HCT116 (cell line): ENCODE measurements at regions not wholly inside any gene's neighbourhood (a gene's known extent, or its start where the extent isn't known, plus 50 kb on each side); places are given as distances from the start of the nearest gene placed in this dataset.

Experiments
- ATAC-seq: fragments of 200-7000 bp; cut with Tn5 transposase; 2 replicates; pipeline ENCODE4 v1.9.1; 2020; ENCODE audit warnings: mild to moderate bottlenecking, moderate library complexity
- BruUV-seq: library from RNA; stranded (reverse); fragments of 400-500 nt; replicated peaks from 2 replicates; lab custom pipeline; 2021; lab: Mats Ljungman, UMichigan
- CTCF ChIA-PET: fragments of 300-600 bp; sonication (Branson Sonifier 250); formaldehyde crosslinking; loops from one replicate; lab custom pipeline; 2021; ENCODE audit warnings: antibody characterized with exemption; lab: Charles Lee
- POLR2A ChIA-PET: fragments of 300-600, 350-600 bp; sonication (Branson Sonifier 250); formaldehyde crosslinking; loops from one replicate; lab custom pipeline; 2021; ENCODE audit warnings: antibody characterized with exemption; lab: Charles Lee
- RAD21 ChIA-PET, 2 experiments: fragments of 300-600 bp; sonication (Branson Sonifier 250); formaldehyde crosslinking; loops; one replicate each; lab custom pipeline; 2023; ENCODE audit warnings: low total read pairs in 2 of 2; ENCODE audit not compliant: uncharacterized antibody in 2 of 2, unreplicated experiment in 2 of 2, low non-redundant PET in 1 of 2; lab: Charles Lee
- DNase-seq: peaks from one replicate; pipeline ENCODE4 v3.0.0-alpha.2; 2010; ENCODE audit warnings: low read depth, low spot score
- H2AFZ ChIP-seq: fragments of 200-600 bp; shearing (Covaris generic), sonication (generic); 2 replicates; pipeline ENCODE4 v1.6.1; 2017; ENCODE audit warnings: low read depth, mixed run types, mixed read lengths, antibody characterized with exemption, low read length; ENCODE audit not compliant: poor library complexity, severe bottlenecking
- H3K27ac ChIP-seq: 2 replicates; pipeline ENCODE4 v1.5.1; 2012; ENCODE audit warnings: low read depth, low read length
- H3K27me3 ChIP-seq: fragments of 200-600 bp; sonication (generic); 2 replicates; pipeline ENCODE4 v1.6.1; 2016; ENCODE audit warnings: mixed run types, low read length, mixed read lengths; ENCODE audit not compliant: insufficient read depth
- H3K36me3 ChIP-seq, 2 experiments: fragments of 200-500 bp in 1 of 2; fragments of 200-600 bp in 1 of 2; sonication (Bioruptor generic) in 1 of 2; sonication (generic) in 1 of 2; 2 replicates each; pipeline versions ENCODE4 v1.5.1 to v1.6.1; 2014 to 2016; ENCODE audit warnings: low read length in 2 of 2, inconsistent platforms in 1 of 2, mixed read lengths in 1 of 2, mixed run types in 1 of 2; ENCODE audit not compliant: insufficient read depth in 2 of 2, control insufficient read depth in 1 of 2
- H3K4me1 ChIP-seq, 2 experiments: fragments of 200-600 bp in 1 of 2; sonication (generic) in 1 of 2; 2 replicates each; pipeline versions ENCODE4 v1.5.1 to v1.6.1; 2012 to 2017; ENCODE audit warnings: low read length in 2 of 2, inconsistent platforms in 1 of 2, mild to moderate bottlenecking in 1 of 2, mixed read lengths in 1 of 2, mixed run types in 1 of 2, moderate library complexity in 1 of 2; ENCODE audit not compliant: insufficient read depth in 2 of 2, control insufficient read depth in 1 of 2
- H3K4me2 ChIP-seq: fragments of 200-600 bp; sonication (generic); 2 replicates; pipeline ENCODE4 v1.6.1; 2017; ENCODE audit warnings: mixed run types, low read length, mixed read lengths
- H3K4me3 ChIP-seq, 2 experiments: fragments of 200-600 bp in 1 of 2; sonication (generic) in 1 of 2; replicated peaks in 1 of 2; 2 replicates each; pipeline ENCODE4 v1.5.1; 2011 to 2016; ENCODE audit warnings: low read length in 2 of 2, control low read depth in 1 of 2, low read depth in 1 of 2, mild to moderate bottlenecking in 1 of 2, mixed read lengths in 1 of 2, mixed run types in 1 of 2
- H3K79me2 ChIP-seq: fragments of 200-600 bp; sonication (generic); 2 replicates; pipeline ENCODE4 v1.6.1; 2017; ENCODE audit warnings: mild to moderate bottlenecking, mixed run types, low read length, moderate library complexity, mixed read lengths; ENCODE audit not compliant: insufficient read depth
- H3K9ac ChIP-seq: fragments of 200-600 bp; sonication (generic); 2 replicates; pipeline ENCODE4 v1.6.1; 2016; ENCODE audit warnings: low read length, mixed read lengths
- H3K9me2 ChIP-seq: fragments of 200-600 bp; sonication (generic), shearing (Covaris generic); 2 replicates; pipeline ENCODE4 v1.6.1; 2017; ENCODE audit warnings: mixed run types, mild to moderate bottlenecking, moderate library complexity; ENCODE audit not compliant: insufficient read depth
- H3K9me3 ChIP-seq, 2 experiments: fragments of 200-500 bp in 1 of 2; fragments of 200-600 bp in 1 of 2; sonication (Bioruptor generic) in 1 of 2; sonication (generic) in 1 of 2; 2 replicates each; pipeline ENCODE4 v1.6.1; 2014 to 2017; ENCODE audit warnings: low read length in 2 of 2, mixed read lengths in 2 of 2, inconsistent platforms in 1 of 2, low read depth in 1 of 2, mild to moderate bottlenecking in 1 of 2, mixed run types in 1 of 2, moderate library complexity in 1 of 2; ENCODE audit not compliant: control insufficient read depth in 1 of 2, insufficient read depth in 1 of 2
- H4K20me1 ChIP-seq: fragments of 200-600 bp; sonication (generic), shearing (Covaris generic); 2 replicates; pipeline ENCODE4 v1.6.1; 2017; ENCODE audit warnings: mixed run types, mild to moderate bottlenecking, moderate library complexity; ENCODE audit not compliant: insufficient read depth
- CBX3 ChIP-seq: IDR thresholded peaks from 2 replicates; pipeline ENCODE4 v1.6.1; 2012; ENCODE audit warnings: low read depth
- CEBPB ChIP-seq: IDR thresholded peaks from 2 replicates; pipeline ENCODE4 v1.6.1; 2012; ENCODE audit warnings: low read depth
- SP1 ChIP-seq: IDR thresholded peaks from 2 replicates; pipeline ENCODE4 v1.6.1; 2012; ENCODE audit warnings: low read depth
- TCF7L2 ChIP-seq: IDR thresholded peaks from 2 replicates; pipeline ENCODE4 v1.7.0; 2011; ENCODE audit warnings: borderline replicate concordance, inconsistent platforms; ENCODE audit not compliant: insufficient read depth, insufficient read length; ENCODE audit errors: extremely low read depth
- ZFX ChIP-seq: fragments of 450-650 bp; IDR thresholded peaks from 2 replicates; pipeline ENCODE4 v1.6.1; 2017
- intact Hi-C: fragments of 100-400 bp; cut with micrococcal nuclease; formaldehyde crosslinking; loops from 2 replicates; pipeline ENCODE4 v1.10.0; 2022
- TF ChIP-seq, protein P1 (sequence below), 3 experiments: fragments of 200-600 bp in 1 of 3; sonication (generic) in 1 of 3; IDR thresholded peaks in 2 of 3; conservative IDR thresholded peaks in 1 of 3; 2 replicates each; pipeline ENCODE4 v1.5.1; 2012 to 2017; ENCODE audit warnings: low read depth in 2 of 3, low read length in 2 of 3, antibody characterized with exemption in 1 of 3, borderline replicate concordance in 1 of 3, control low read depth in 1 of 3, mild to moderate bottlenecking in 1 of 3, mixed read lengths in 1 of 3, mixed run types in 1 of 3, moderate library complexity in 1 of 3; ENCODE audit not compliant: insufficient read depth in 1 of 3
- TF ChIP-seq, protein P2 (sequence below): IDR thresholded peaks from 2 replicates; pipeline ENCODE4 v1.6.1; 2012; ENCODE audit warnings: low read depth

DNA sequence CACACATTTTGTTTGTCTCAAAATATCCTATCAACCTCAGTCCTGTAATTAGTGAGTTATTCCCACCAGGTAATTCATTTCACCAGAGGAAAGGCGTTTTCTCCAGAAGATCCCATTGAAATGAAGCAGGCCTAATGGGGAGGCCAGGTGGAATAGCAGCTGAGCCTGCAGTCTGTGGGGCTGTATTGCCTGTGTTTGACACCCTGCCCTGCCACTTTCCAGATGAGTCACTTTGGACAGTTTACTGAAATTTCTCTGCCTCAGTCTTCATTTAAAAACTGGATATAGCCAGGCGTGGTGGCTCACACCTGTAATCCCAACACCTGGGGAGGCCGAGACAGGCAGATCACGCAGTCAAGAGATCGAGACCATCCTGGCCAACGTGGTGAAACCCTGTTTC, 78.1 kb upstream of the PPP2R5A start (continued):
- TF ChIP-seq TCF7L2 (no peak), CEBPB (no peak)
- TF ChIP-seq, protein P1, sequence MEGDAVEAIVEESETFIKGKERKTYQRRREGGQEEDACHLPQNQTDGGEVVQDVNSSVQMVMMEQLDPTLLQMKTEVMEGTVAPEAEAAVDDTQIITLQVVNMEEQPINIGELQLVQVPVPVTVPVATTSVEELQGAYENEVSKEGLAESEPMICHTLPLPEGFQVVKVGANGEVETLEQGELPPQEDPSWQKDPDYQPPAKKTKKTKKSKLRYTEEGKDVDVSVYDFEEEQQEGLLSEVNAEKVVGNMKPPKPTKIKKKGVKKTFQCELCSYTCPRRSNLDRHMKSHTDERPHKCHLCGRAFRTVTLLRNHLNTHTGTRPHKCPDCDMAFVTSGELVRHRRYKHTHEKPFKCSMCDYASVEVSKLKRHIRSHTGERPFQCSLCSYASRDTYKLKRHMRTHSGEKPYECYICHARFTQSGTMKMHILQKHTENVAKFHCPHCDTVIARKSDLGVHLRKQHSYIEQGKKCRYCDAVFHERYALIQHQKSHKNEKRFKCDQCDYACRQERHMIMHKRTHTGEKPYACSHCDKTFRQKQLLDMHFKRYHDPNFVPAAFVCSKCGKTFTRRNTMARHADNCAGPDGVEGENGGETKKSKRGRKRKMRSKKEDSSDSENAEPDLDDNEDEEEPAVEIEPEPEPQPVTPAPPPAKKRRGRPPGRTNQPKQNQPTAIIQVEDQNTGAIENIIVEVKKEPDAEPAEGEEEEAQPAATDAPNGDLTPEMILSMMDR (IDR thresholded peaks at IDR 0.05 in 2 of 3, conservative IDR thresholded peaks at IDR 0.05 in 1 of 3; ENCODE audit: borderline replicate concordance in 1 of 3, insufficient read depth in 1 of 3, low read depth in 2 of 3, low read length in 2 of 3): no peak
- TF ChIP-seq, protein P2, sequence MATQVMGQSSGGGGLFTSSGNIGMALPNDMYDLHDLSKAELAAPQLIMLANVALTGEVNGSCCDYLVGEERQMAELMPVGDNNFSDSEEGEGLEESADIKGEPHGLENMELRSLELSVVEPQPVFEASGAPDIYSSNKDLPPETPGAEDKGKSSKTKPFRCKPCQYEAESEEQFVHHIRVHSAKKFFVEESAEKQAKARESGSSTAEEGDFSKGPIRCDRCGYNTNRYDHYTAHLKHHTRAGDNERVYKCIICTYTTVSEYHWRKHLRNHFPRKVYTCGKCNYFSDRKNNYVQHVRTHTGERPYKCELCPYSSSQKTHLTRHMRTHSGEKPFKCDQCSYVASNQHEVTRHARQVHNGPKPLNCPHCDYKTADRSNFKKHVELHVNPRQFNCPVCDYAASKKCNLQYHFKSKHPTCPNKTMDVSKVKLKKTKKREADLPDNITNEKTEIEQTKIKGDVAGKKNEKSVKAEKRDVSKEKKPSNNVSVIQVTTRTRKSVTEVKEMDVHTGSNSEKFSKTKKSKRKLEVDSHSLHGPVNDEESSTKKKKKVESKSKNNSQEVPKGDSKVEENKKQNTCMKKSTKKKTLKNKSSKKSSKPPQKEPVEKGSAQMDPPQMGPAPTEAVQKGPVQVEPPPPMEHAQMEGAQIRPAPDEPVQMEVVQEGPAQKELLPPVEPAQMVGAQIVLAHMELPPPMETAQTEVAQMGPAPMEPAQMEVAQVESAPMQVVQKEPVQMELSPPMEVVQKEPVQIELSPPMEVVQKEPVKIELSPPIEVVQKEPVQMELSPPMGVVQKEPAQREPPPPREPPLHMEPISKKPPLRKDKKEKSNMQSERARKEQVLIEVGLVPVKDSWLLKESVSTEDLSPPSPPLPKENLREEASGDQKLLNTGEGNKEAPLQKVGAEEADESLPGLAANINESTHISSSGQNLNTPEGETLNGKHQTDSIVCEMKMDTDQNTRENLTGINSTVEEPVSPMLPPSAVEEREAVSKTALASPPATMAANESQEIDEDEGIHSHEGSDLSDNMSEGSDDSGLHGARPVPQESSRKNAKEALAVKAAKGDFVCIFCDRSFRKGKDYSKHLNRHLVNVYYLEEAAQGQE: no peak

DNA sequence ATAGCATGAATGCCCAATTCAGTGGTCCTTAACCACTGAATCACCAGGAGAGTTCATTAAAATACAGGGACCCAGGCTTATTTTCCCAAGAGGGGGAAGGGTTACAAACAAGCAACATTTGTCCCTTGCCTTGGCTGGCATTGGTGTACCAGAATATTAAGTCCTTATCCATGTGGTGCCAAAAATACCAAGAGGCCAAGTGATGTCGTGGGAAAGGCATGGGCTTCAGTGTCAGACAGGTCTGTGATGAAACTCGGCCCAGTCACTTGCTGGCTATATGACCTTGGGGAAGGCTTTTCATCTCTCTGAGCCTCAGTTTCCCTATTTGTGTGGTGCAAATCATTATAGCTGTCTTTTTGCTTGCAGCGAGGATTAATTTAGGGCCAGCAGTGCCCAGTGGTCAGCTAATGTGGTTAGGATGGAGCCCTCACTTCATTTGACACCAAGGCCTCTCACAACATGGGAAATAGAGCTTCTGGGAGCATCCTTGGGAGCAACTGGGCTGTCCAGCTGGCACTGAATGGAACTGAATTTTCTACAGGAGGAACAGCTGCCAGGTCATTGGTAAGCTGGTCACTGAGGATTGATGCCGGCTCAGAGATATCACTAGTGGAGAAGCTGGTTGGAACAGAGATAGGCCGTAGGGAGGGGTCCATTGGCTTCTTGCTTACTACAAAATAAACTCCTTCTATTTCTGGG, 77.2 kb upstream of the PPP2R5A start:
- BruUV-seq: no TSS peak
- intact Hi-C loops: no loop called here
- H3K9me2 ChIP-seq: no peaks in the 10 kb centered on the region
- H3K9me3 ChIP-seq: no peaks in the 10 kb centered on the region
- ATAC-seq (no peak), DNase-seq (no peak)
- no peaks in the 10 kb centered on the region for H3K79me2 ChIP-seq
- H3K9ac ChIP-seq: no peak overlapping the region
- no peaks in the 10 kb centered on the region for H3K27me3 ChIP-seq
- ChIA-PET CTCF (no interaction called here), POLR2A (no interaction called here), RAD21 (no interaction called here)
- TF ChIP-seq CBX3 (no peak), SP1 (no peak), ZFX (no peak)
- TF ChIP-seq, protein P1 (IDR thresholded peaks at IDR 0.05 in 2 of 3, conservative IDR thresholded peaks at IDR 0.05 in 1 of 3; ENCODE audit: borderline replicate concordance in 1 of 3, insufficient read depth in 1 of 3, low read depth in 2 of 3, low read length in 2 of 3): no peak
- H3K4me1 ChIP-seq: no peaks in the 10 kb centered on the region
- no peak overlapping the region for H3K4me2 ChIP-seq
- no peak overlapping the region for H2AFZ ChIP-seq
- H3K36me3 ChIP-seq: no peaks in the 10 kb centered on the region
- H3K27ac ChIP-seq: no peak overlapping the region
- H4K20me1 ChIP-seq: no peaks in the 10 kb centered on the region
- no peak overlapping the region for H3K4me3 ChIP-seq
